ENCODE measurements at regions not wholly inside any gene's neighbourhood (a gene's known extent, or its start where the extent isn't known, plus 50 kb on each side); places are given as distances from the start of the nearest gene placed in this dataset.

- no peaks in the 10 kb centered on the region for H3K4me1 Mint-ChIP-seq (ENCODE audit: low read depth in 2 of 2)
- H3K27ac Mint-ChIP-seq, result no peak overlapping the region
- no peak for DNase-seq
- H3K36me3 Mint-ChIP-seq (ENCODE audit: insufficient read depth), result no peaks in the 10 kb centered on the region
- peaks cover 11 to 50% of the 10 kb centered on the region in 2 donors for H3K27me3 Mint-ChIP-seq
- H3K9me3 Mint-ChIP-seq, result no peaks in the 10 kb centered on the region
- ATAC-seq (replicated peaks), result no peak
- H3K4me3 Mint-ChIP-seq, result no peak overlapping the region
Measured at GRCh38 chr13:52975969-52976368, 52.6 kb upstream of the OLFM4 start.

GRCh38 chr13:52975161-52975560 lies 53.5 kb upstream of the OLFM4 start:
- H3K9me3 Mint-ChIP-seq, result no peaks in the 10 kb centered on the region
- no peak overlapping the region for H3K4me3 Mint-ChIP-seq
- ATAC-seq (replicated peaks) (no peak), DNase-seq (no peak)
- H3K27me3 Mint-ChIP-seq, result peaks cover 11 to 45% of the 10 kb centered on the region in 2 donors
- H3K36me3 Mint-ChIP-seq (ENCODE audit: insufficient read depth), result no peaks in the 10 kb centered on the region
- H3K27ac Mint-ChIP-seq, result no peak overlapping the region
- H3K4me1 Mint-ChIP-seq (ENCODE audit: low read depth in 2 of 2), result no peaks in the 10 kb centered on the region

- no peak for DNase-seq
- ATAC-seq (replicated peaks), result no peak
- Mint-ChIP-seq H3K9me3 (no peaks in the 10 kb centered on the region), H3K4me1 (ENCODE audit: low read depth in 2 of 2) (no peaks in the 10 kb centered on the region), H3K27ac (no peak overlapping the region), H3K4me3 (no peak overlapping the region), H3K36me3 (ENCODE audit: insufficient read depth) (no peaks in the 10 kb centered on the region), H3K27me3 (peaks cover 11 to 41% of the 10 kb centered on the region in 2 donors)
Measured at GRCh38 chr13:52974711-52975110, 53.9 kb upstream of the OLFM4 start.

- H3K27ac Mint-ChIP-seq, result no peak overlapping the region
- ATAC-seq (replicated peaks) (no peak), DNase-seq (no peak)
- no peaks in the 10 kb centered on the region for H3K4me1 Mint-ChIP-seq (ENCODE audit: low read depth in 2 of 2)
- no peak overlapping the region for H3K4me3 Mint-ChIP-seq
- peaks cover 6 to 20% of the 10 kb centered on the region in 2 donors for H3K27me3 Mint-ChIP-seq
- no peaks in the 10 kb centered on the region for H3K36me3 Mint-ChIP-seq (ENCODE audit: insufficient read depth)
- no peaks in the 10 kb centered on the region for H3K9me3 Mint-ChIP-seq
Measured at GRCh38 chr13:52969373-52969772, 59.2 kb upstream of the OLFM4 start.

- DNase-seq, result peak; percentile 44 to 50 (median 49)
- peak; percentile 87 for ATAC-seq (replicated peaks)
- H3K4me3 Mint-ChIP-seq, result no peak overlapping the region
- H3K27me3 Mint-ChIP-seq, result peaks cover 6 to 9% of the 10 kb centered on the region in 2 donors
- H3K27ac Mint-ChIP-seq, result no peak overlapping the region
- no peaks in the 10 kb centered on the region for H3K4me1 Mint-ChIP-seq (ENCODE audit: low read depth in 2 of 2)
- no peaks in the 10 kb centered on the region for H3K36me3 Mint-ChIP-seq (ENCODE audit: insufficient read depth)
- no peaks in the 10 kb centered on the region for H3K9me3 Mint-ChIP-seq
Measured at GRCh38 chr13:52968074-52968700, 60.4 kb upstream of the OLFM4 start.

- Mint-ChIP-seq H3K4me3 (no peak overlapping the region), H3K4me1 (ENCODE audit: low read depth in 2 of 2) (no peaks in the 10 kb centered on the region), H3K9me3 (peaks cover 0 to 2% of the 10 kb centered on the region in 2 donors), H3K27ac (no peak overlapping the region), H3K36me3 (ENCODE audit: insufficient read depth) (no peaks in the 10 kb centered on the region), H3K27me3 (peaks cover 0 to 5% of the 10 kb centered on the region in 2 donors)
- ATAC-seq (replicated peaks), result no peak
- no peak for DNase-seq
Measured at GRCh38 chr13:52961987-52962386, 66.6 kb upstream of the OLFM4 start.

GRCh38 chr13:52961256-52961910 lies 67.2 kb upstream of the OLFM4 start:
- ATAC-seq (replicated peaks), result no peak

GRCh38 chr13:52955472-52955874 lies 73.1 kb upstream of the OLFM4 start:
- Mint-ChIP-seq H3K4me3 (no peak overlapping the region), H3K36me3 (ENCODE audit: insufficient read depth) (no peaks in the 10 kb centered on the region), H3K4me1 (ENCODE audit: low read depth in 2 of 2) (no peaks in the 10 kb centered on the region), H3K9me3 (no peaks in the 10 kb centered on the region), H3K27me3 (no peaks in the 10 kb centered on the region), H3K27ac (no peak overlapping the region)
- DNase-seq (no peak), ATAC-seq (replicated peaks) (no peak)

More at GRCh38 chr13:52961256-52961910, 67.2 kb upstream of the OLFM4 start:
- H3K27ac Mint-ChIP-seq, result no peak overlapping the region
- DNase-seq, result no peak
- H3K4me3 Mint-ChIP-seq, result no peak overlapping the region
- no peaks in the 10 kb centered on the region for H3K36me3 Mint-ChIP-seq (ENCODE audit: insufficient read depth)
- peaks cover 0 to 2% of the 10 kb centered on the region in 2 donors for H3K9me3 Mint-ChIP-seq
- no peaks in the 10 kb centered on the region for H3K4me1 Mint-ChIP-seq (ENCODE audit: low read depth in 2 of 2)
- H3K27me3 Mint-ChIP-seq, result peaks cover 0 to 5% of the 10 kb centered on the region in 2 donors

GRCh38 chr13:52954838-52955237 lies 73.8 kb upstream of the OLFM4 start:
- Mint-ChIP-seq H3K36me3 (ENCODE audit: insufficient read depth) (no peaks in the 10 kb centered on the region), H3K27me3 (no peaks in the 10 kb centered on the region), H3K4me3 (no peak overlapping the region), H3K9me3 (no peaks in the 10 kb centered on the region), H3K4me1 (ENCODE audit: low read depth in 2 of 2) (no peaks in the 10 kb centered on the region), H3K27ac (no peak overlapping the region)
- DNase-seq (no peak), ATAC-seq (replicated peaks) (no peak)

GRCh38 chr13:52950436-52950956 lies 78.1 kb upstream of the OLFM4 start:
- H3K4me3 Mint-ChIP-seq, result no peak overlapping the region
- no peak for DNase-seq
- H3K36me3 Mint-ChIP-seq (ENCODE audit: insufficient read depth), result no peaks in the 10 kb centered on the region

GRCh38 chr13:52949742-52950141 lies 78.9 kb upstream of the OLFM4 start:
- Mint-ChIP-seq H3K4me3 (no peak overlapping the region), H3K36me3 (ENCODE audit: insufficient read depth) (no peaks in the 10 kb centered on the region), H3K27ac (no peak overlapping the region), H3K27me3 (peaks cover 22 to 24% of the 10 kb centered on the region in 2 donors), H3K4me1 (ENCODE audit: low read depth in 2 of 2) (no peaks in the 10 kb centered on the region), H3K9me3 (no peaks in the 10 kb centered on the region)
- DNase-seq (no peak), ATAC-seq (replicated peaks) (no peak)

More at GRCh38 chr13:52950436-52950956, 78.1 kb upstream of the OLFM4 start:
- Mint-ChIP-seq H3K4me1 (ENCODE audit: low read depth in 2 of 2) (no peaks in the 10 kb centered on the region), H3K27me3 (peaks cover 16% of the 10 kb centered on the region in 2 donors), H3K9me3 (no peaks in the 10 kb centered on the region), H3K27ac (no peak overlapping the region)
- ATAC-seq (replicated peaks), result no peak

- Mint-ChIP-seq H3K36me3 (ENCODE audit: insufficient read depth) (no peaks in the 10 kb centered on the region), H3K27me3 (peaks cover 23 to 28% of the 10 kb centered on the region in 2 donors), H3K9me3 (no peaks in the 10 kb centered on the region), H3K4me3 (no peak overlapping the region), H3K27ac (no peak overlapping the region), H3K4me1 (ENCODE audit: low read depth in 2 of 2) (no peaks in the 10 kb centered on the region)
- no peak for DNase-seq
- no peak for ATAC-seq (replicated peaks)
Measured at GRCh38 chr13:52949044-52949443, 79.6 kb upstream of the OLFM4 start.

GRCh38 chr13:52947921-52948373 lies 80.7 kb upstream of the OLFM4 start:
- Mint-ChIP-seq H3K9me3 (no peaks in the 10 kb centered on the region), H3K4me3 (no peak overlapping the region), H3K4me1 (ENCODE audit: low read depth in 2 of 2) (no peaks in the 10 kb centered on the region), H3K27ac (no peak overlapping the region), H3K27me3 (peaks cover 23 to 35% of the 10 kb centered on the region in 2 donors), H3K36me3 (ENCODE audit: insufficient read depth) (no peaks in the 10 kb centered on the region)
- no peak for DNase-seq
- peak; percentile 29 for ATAC-seq (replicated peaks)

- no peak for DNase-seq
- no peak overlapping the region for H3K27ac Mint-ChIP-seq
- H3K36me3 Mint-ChIP-seq (ENCODE audit: insufficient read depth), result no peaks in the 10 kb centered on the region
Measured at GRCh38 chr13:52945348-52945747, 83.3 kb upstream of the OLFM4 start.

More at GRCh38 chr13:52945348-52945747, 83.3 kb upstream of the OLFM4 start:
- no peaks in the 10 kb centered on the region for H3K9me3 Mint-ChIP-seq
- no peak for ATAC-seq (replicated peaks)
- no peaks in the 10 kb centered on the region for H3K4me1 Mint-ChIP-seq (ENCODE audit: low read depth in 2 of 2)
- H3K27me3 Mint-ChIP-seq, result peaks cover 25 to 35% of the 10 kb centered on the region in 2 donors
- no peak overlapping the region for H3K4me3 Mint-ChIP-seq
